Liver (tissue), 8 donors: ENCODE measurements at regions not wholly inside any gene's neighbourhood (a gene's known extent, or its start where the extent isn't known, plus 50 kb on each side); places are given as distances from the start of the nearest gene placed in this dataset.

Experiments used
- DNase-seq: peaks from one replicate; pipeline ENCODE4 v3.0.0-alpha.2; 2017; ENCODE audit warnings: low spot score
- H3K27ac ChIP-seq, 2 donors: one replicate each; pipeline ENCODE4 v1.7.0; 2013; ENCODE audit warnings: inconsistent platforms in 2 of 2, low read length in 2 of 2, control low read depth in 1 of 2, low read depth in 1 of 2, mild to moderate bottlenecking in 1 of 2
- H3K27me3 ChIP-seq, 4 donors: one replicate each; pipeline versions ENCODE4 v1.6.1 to v1.7.0; 2013; ENCODE audit warnings: low read length in 3 of 4, inconsistent platforms in 1 of 4, mild to moderate bottlenecking in 1 of 4, moderate library complexity in 1 of 4; ENCODE audit not compliant: control insufficient read depth in 4 of 4, insufficient read depth in 4 of 4
- H3K36me3 ChIP-seq, 4 donors: one replicate each; pipeline versions ENCODE4 v1.6.1 to v1.7.0; 2013; ENCODE audit warnings: low read length in 3 of 4, mild to moderate bottlenecking in 3 of 4, low read depth in 1 of 4, moderate library complexity in 1 of 4; ENCODE audit not compliant: control insufficient read depth in 4 of 4, insufficient read depth in 3 of 4
- H3K4me1 ChIP-seq, 4 donors: one replicate each; pipeline versions ENCODE4 v1.6.1 to v1.7.0; 2013; ENCODE audit warnings: low read length in 3 of 4, mild to moderate bottlenecking in 3 of 4, moderate library complexity in 1 of 4; ENCODE audit not compliant: control insufficient read depth in 4 of 4, insufficient read depth in 4 of 4
- H3K4me3 ChIP-seq, 3 donors: one replicate each; pipeline versions ENCODE4 v1.6.1 to v1.7.0; 2013; ENCODE audit warnings: low read length in 3 of 3, control low read depth in 1 of 3, low read depth in 1 of 3, mild to moderate bottlenecking in 1 of 3
- H3K9ac ChIP-seq, 2 donors: one replicate each; pipeline ENCODE4 v1.7.0; 2013; ENCODE audit warnings: low read length in 2 of 2, mild to moderate bottlenecking in 2 of 2, moderate library complexity in 2 of 2, control low read depth in 1 of 2, low read depth in 1 of 2
- H3K9me3 ChIP-seq, 4 donors: one replicate each; pipeline versions ENCODE4 v1.6.1 to v1.7.0; 2013; ENCODE audit warnings: low read length in 3 of 4; ENCODE audit not compliant: control insufficient read depth in 4 of 4
- ATF3 ChIP-seq: IDR thresholded peaks from 2 replicates; pipeline ENCODE4 v1.6.1; 2016; ENCODE audit warnings: antibody characterized with exemption
- CTCF ChIP-seq: fragments of 150-350 bp; IDR thresholded peaks from 2 replicates; pipeline ENCODE4 v1.5.1; 2017; ENCODE audit warnings: improper control_type of control experiment, low read depth, low read length; ENCODE audit not compliant: missing input control
- EGR1 ChIP-seq, 2 donors: IDR thresholded peaks; 2 replicates each; pipeline ENCODE4 v1.6.1; 2016 to 2018; ENCODE audit warnings: antibody characterized with exemption in 2 of 2, low read depth in 2 of 2
- FOXA1 ChIP-seq: IDR thresholded peaks from 2 replicates; pipeline ENCODE4 v1.6.1; 2016; ENCODE audit warnings: antibody characterized with exemption
- FOXA2 ChIP-seq: IDR thresholded peaks from 2 replicates; pipeline ENCODE4 v1.6.1; 2016; ENCODE audit warnings: antibody characterized with exemption
- GABPA ChIP-seq, 2 donors: IDR thresholded peaks in 1 of 2; conservative IDR thresholded peaks in 1 of 2; 2 replicates each; pipeline ENCODE4 v1.6.1; 2016; ENCODE audit warnings: antibody characterized with exemption in 2 of 2, mild to moderate bottlenecking in 1 of 2, moderate library complexity in 1 of 2
- HNF4A ChIP-seq, 2 donors: conservative IDR thresholded peaks; 2 replicates each; pipeline ENCODE4 v1.6.1; 2016; ENCODE audit warnings: antibody characterized with exemption in 2 of 2, mild to moderate bottlenecking in 2 of 2
- HNF4G ChIP-seq: IDR thresholded peaks from 2 replicates; pipeline ENCODE4 v1.6.1; 2016; ENCODE audit warnings: antibody characterized with exemption
- JUND ChIP-seq, 2 donors: IDR thresholded peaks; 2 replicates each; pipeline ENCODE4 v1.6.1; 2016; ENCODE audit warnings: antibody characterized with exemption in 2 of 2
- MAX ChIP-seq: IDR thresholded peaks from 2 replicates; pipeline ENCODE4 v1.6.1; 2016; ENCODE audit warnings: antibody characterized with exemption
- NR2F2 ChIP-seq: IDR thresholded peaks from 2 replicates; pipeline ENCODE4 v1.6.1; 2016; ENCODE audit warnings: antibody characterized with exemption
- RAD21 ChIP-seq, 2 donors: IDR thresholded peaks; 2 replicates each; pipeline ENCODE4 v1.6.1; 2016; ENCODE audit warnings: antibody characterized with exemption in 2 of 2, mild to moderate bottlenecking in 2 of 2
- REST ChIP-seq: IDR thresholded peaks from 2 replicates; pipeline ENCODE4 v1.6.1; 2016; ENCODE audit warnings: antibody characterized with exemption, mild to moderate bottlenecking
- RXRA ChIP-seq, 2 donors: IDR thresholded peaks; 2 replicates each; pipeline ENCODE4 v1.6.1; 2017 to 2018; ENCODE audit warnings: antibody characterized with exemption in 2 of 2, mild to moderate bottlenecking in 1 of 2
- SP1 ChIP-seq: IDR thresholded peaks from 2 replicates; pipeline ENCODE4 v1.6.1; 2018; ENCODE audit warnings: antibody characterized with exemption, mild to moderate bottlenecking
- TAF1 ChIP-seq: conservative IDR thresholded peaks from 2 replicates; pipeline ENCODE4 v1.6.1; 2016; ENCODE audit warnings: antibody characterized with exemption, mild to moderate bottlenecking
- ZBTB33 ChIP-seq: IDR thresholded peaks from 2 replicates; pipeline ENCODE4 v1.6.1; 2016; ENCODE audit warnings: antibody characterized with exemption
- WGBS: extraction: QIAGEN DNeasy Blood & Tissue Kit; methylation state at CpG from one replicate; pipeline ENCODE4 v1.1.7; 2013; 5-methylcytosine and 5-hydroxymethylcytosine counted together
- donor health status: healthy.
- donor health status: healthy.
- donor health status: healthy.
- donor health status: healthy.
- donor health status: healthy.

GRCh38 chr13:74070065-74070464 is 64.1 kb downstream of the KLF12 start (continued):
- TF ChIP-seq ZBTB33 (no peak), ATF3 (no peak), SP1 (no peak), RAD21 (IDR thresholded peaks at IDR 0.05) (no peak), GABPA (IDR thresholded peaks at IDR 0.05 in 1 of 2, conservative IDR thresholded peaks at IDR 0.05 in 1 of 2) (no peak)

- Histone ChIP-seq H3K4me3 (no peak overlapping the region), H3K4me1 (peaks cover 0 to 15% (median 7%) of the 10 kb centered on the region in 4 donors), H3K9ac (no peak overlapping the region), H3K27ac (no peak overlapping the region), H3K27me3 (no peaks in the 10 kb centered on the region), H3K36me3 (no peaks in the 10 kb centered on the region), H3K9me3 (no peaks in the 10 kb centered on the region)
- no peak for DNase-seq
- WGBS = 91% methylated on average over 7 of the region's 7 CpGs
- TF ChIP-seq HNF4A (conservative IDR thresholded peaks at IDR 0.05) (no peak), RAD21 (IDR thresholded peaks at IDR 0.05) (no peak), FOXA1 (no peak), SP1 (no peak), HNF4G (no peak), NR2F2 (no peak), TAF1 (no peak)
These were observed 65.7 kb downstream of the KLF12 start for GRCh38 chr13:74068471-74068870.

- Histone ChIP-seq H3K9ac (no peak overlapping the region), H3K4me1 (peaks cover 0 to 21% (median 9%) of the 10 kb centered on the region in 4 donors), H3K27ac (no peak overlapping the region), H3K4me3 (no peak overlapping the region), H3K36me3 (no peaks in the 10 kb centered on the region), H3K27me3 (no peaks in the 10 kb centered on the region), H3K9me3 (no peaks in the 10 kb centered on the region)
- WGBS = 96% methylated on average over 2 of the region's 2 CpGs
- no peak for DNase-seq
- TF ChIP-seq EGR1 (IDR thresholded peaks at IDR 0.05; ENCODE audit: low read depth in 2 of 2) (no peak), JUND (IDR thresholded peaks at IDR 0.05) (no peak), NR2F2 (no peak), MAX (no peak), RAD21 (IDR thresholded peaks at IDR 0.05) (no peak), REST (no peak), CTCF (no peak), TAF1 (no peak), RXRA (IDR thresholded peaks at IDR 0.05) (no peak), FOXA2 (no peak), ZBTB33 (no peak)
These were observed 66.4 kb downstream of the KLF12 start for GRCh38 chr13:74067818-74068217.
